ENCODE measurements at regions not wholly inside any gene's neighbourhood (a gene's known extent, or its start where the extent isn't known, plus 50 kb on each side); places are given as distances from the start of the nearest gene placed in this dataset.
"Not testable (repeated sequence)": the region's sequence is repeated elsewhere in the genome, so short reads cannot be mapped to it uniquely, and the experiment has no call there.

GRCh38 chr15:55126111-55126510, 70.6 kb downstream of the RSL24D1 start:
- no peak for DNase-seq

GRCh38 chr15:55124616-55125015, 72.1 kb downstream of the RSL24D1 start:
- no peak for DNase-seq

- DNase-seq: no peak
These were observed 78.3 kb downstream of the RSL24D1 start for GRCh38 chr15:55118344-55118870.

GRCh38 chr15:55116636-55117035, 80.1 kb downstream of the RSL24D1 start:
- DNase-seq: no peak

GRCh38 chr15:55113736-55114135, 83.0 kb downstream of the RSL24D1 start:
- no peak for DNase-seq

- no peak for DNase-seq
These were observed 84.0 kb downstream of the RSL24D1 start for GRCh38 chr15:55112706-55113105.

GRCh38 chr15:55110446-55110845, 86.3 kb downstream of the RSL24D1 start:
- DNase-seq: no peak

- peak; percentile 67 for DNase-seq
These were observed 87.8 kb downstream of the RSL24D1 start for GRCh38 chr15:55108858-55109518.

GRCh38 chr15:55108448-55108847, 88.3 kb downstream of the RSL24D1 start:
- no peak for DNase-seq

- no peak for DNase-seq
These were observed 90.6 kb downstream of the RSL24D1 start for GRCh38 chr15:55106155-55106554.

- DNase-seq: no peak
These were observed 102.6 kb downstream of the RSL24D1 start for GRCh38 chr15:55094136-55094535.

- no peak for DNase-seq
These were observed 108.5 kb downstream of the RSL24D1 start for GRCh38 chr15:55088207-55088606.

- no peak for DNase-seq
These were observed 112.1 kb downstream of the RSL24D1 start for GRCh38 chr15:55084673-55085072.

GRCh38 chr15:55084216-55084615, 112.5 kb downstream of the RSL24D1 start:
- DNase-seq: no peak

- not testable (repeated sequence) for DNase-seq
These were observed 119.7 kb downstream of the RSL24D1 start for GRCh38 chr15:55077052-55077451.

GRCh38 chr15:55074431-55074830, 122.3 kb downstream of the RSL24D1 start:
- DNase-seq: no peak

GRCh38 chr15:55063970-55064369, 132.8 kb downstream of the RSL24D1 start:
- not testable (repeated sequence) for DNase-seq

- DNase-seq: no peak
These were observed 135.9 kb downstream of the RSL24D1 start for GRCh38 chr15:55060836-55061235.

GRCh38 chr15:55056500-55056899, 140.2 kb downstream of the RSL24D1 start:
- DNase-seq: no peak

- no peak for DNase-seq
These were observed 152.6 kb downstream of the RSL24D1 start for GRCh38 chr15:55044162-55044561.

- DNase-seq: no peak
These were observed 159.7 kb downstream of the RSL24D1 start for GRCh38 chr15:55037071-55037470.

GRCh38 chr15:55035749-55036148, 161.0 kb downstream of the RSL24D1 start:
- no peak for DNase-seq

- no peak for DNase-seq
These were observed 163.2 kb downstream of the RSL24D1 start for GRCh38 chr15:55033574-55033973.

- DNase-seq: no peak
These were observed 165.0 kb downstream of the RSL24D1 start for GRCh38 chr15:55031727-55032126.

GRCh38 chr15:55026381-55026780, 170.4 kb downstream of the RSL24D1 start:
- DNase-seq: no peak
